ENCODE measurements at regions not wholly inside any gene's neighbourhood (a gene's known extent, or its start where the extent isn't known, plus 50 kb on each side); places are given as distances from the start of the nearest gene placed in this dataset.

- TF ChIP-seq, protein P1, sequence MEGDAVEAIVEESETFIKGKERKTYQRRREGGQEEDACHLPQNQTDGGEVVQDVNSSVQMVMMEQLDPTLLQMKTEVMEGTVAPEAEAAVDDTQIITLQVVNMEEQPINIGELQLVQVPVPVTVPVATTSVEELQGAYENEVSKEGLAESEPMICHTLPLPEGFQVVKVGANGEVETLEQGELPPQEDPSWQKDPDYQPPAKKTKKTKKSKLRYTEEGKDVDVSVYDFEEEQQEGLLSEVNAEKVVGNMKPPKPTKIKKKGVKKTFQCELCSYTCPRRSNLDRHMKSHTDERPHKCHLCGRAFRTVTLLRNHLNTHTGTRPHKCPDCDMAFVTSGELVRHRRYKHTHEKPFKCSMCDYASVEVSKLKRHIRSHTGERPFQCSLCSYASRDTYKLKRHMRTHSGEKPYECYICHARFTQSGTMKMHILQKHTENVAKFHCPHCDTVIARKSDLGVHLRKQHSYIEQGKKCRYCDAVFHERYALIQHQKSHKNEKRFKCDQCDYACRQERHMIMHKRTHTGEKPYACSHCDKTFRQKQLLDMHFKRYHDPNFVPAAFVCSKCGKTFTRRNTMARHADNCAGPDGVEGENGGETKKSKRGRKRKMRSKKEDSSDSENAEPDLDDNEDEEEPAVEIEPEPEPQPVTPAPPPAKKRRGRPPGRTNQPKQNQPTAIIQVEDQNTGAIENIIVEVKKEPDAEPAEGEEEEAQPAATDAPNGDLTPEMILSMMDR (IDR thresholded peaks at IDR 0.05; ENCODE audit: low read depth, low read length): no peak
- TF ChIP-seq EZH2phosphoT487 (IDR thresholded peaks at IDR 0.05; ENCODE audit: low read depth): no peak
Measured at GRCh38 chr11:116368784-116369183, 404.0 kb downstream of the BUD13 start.

Measured in OCI-LY3 (cell line).